Loucy (cell line): ENCODE measurements at regions not wholly inside any gene's neighbourhood (a gene's known extent, or its start where the extent isn't known, plus 50 kb on each side); places are given as distances from the start of the nearest gene placed in this dataset.

Experiments used
- CTCF ChIP-seq: fragments of 200-600 bp; sonication (generic); conservative IDR thresholded peaks from 2 replicates; pipeline ENCODE4 v1.5.1; 2014; ENCODE audit warnings: mild to moderate bottlenecking, antibody characterized with exemption, low read length
- EZH2phosphoT487 ChIP-seq: fragments of 200-600 bp; IDR thresholded peaks from 2 replicates; pipeline ENCODE4 v1.6.1; 2018; ENCODE audit warnings: antibody characterized with exemption, mild to moderate bottlenecking, moderate library complexity, borderline replicate concordance

- no peak for TF ChIP-seq CTCF
- TF ChIP-seq EZH2phosphoT487: no peak
Measured at GRCh38 chr5:157917491-157917890, 58.5 kb upstream of the CLINT1 start.
